ENCODE measurements at regions not wholly inside any gene's neighbourhood (a gene's known extent, or its start where the extent isn't known, plus 50 kb on each side); places are given as distances from the start of the nearest gene placed in this dataset.
"Not testable (repeated sequence)": the region's sequence is repeated elsewhere in the genome, so short reads cannot be mapped to it uniquely, and the experiment has no call there.

GRCh38 chrX:140086691-140087090 is 121.4 kb upstream of the CXorf66 start:
- H3K27me3 Mint-ChIP-seq = peaks cover 18% of the 10 kb centered on the region
- no peaks in the 10 kb centered on the region for H3K9me3 Mint-ChIP-seq (ENCODE audit: low read depth)
- no peak overlapping the region for H3K27ac Mint-ChIP-seq
- DNase-seq (ENCODE audit: low spot score, unreplicated experiment) = no peak
- H3K4me3 Mint-ChIP-seq (ENCODE audit: low read depth) = no peak overlapping the region
- no peak for TF ChIP-seq CTCF (IDR thresholded peaks at IDR 0.05; ENCODE audit: unreplicated experiment)
- no peaks in the 10 kb centered on the region for H3K36me3 Mint-ChIP-seq (ENCODE audit: insufficient read depth)
- H3K4me1 Mint-ChIP-seq (ENCODE audit: low read depth) = peaks cover 12% of the 10 kb centered on the region

GRCh38 chrX:140074851-140075250 is 109.5 kb upstream of the CXorf66 start:
- peaks cover 11% of the 10 kb centered on the region for H3K27me3 Mint-ChIP-seq
- not testable (repeated sequence) for H3K9me3 Mint-ChIP-seq (ENCODE audit: low read depth); H3K4me3 Mint-ChIP-seq (ENCODE audit: low read depth); DNase-seq (ENCODE audit: low spot score, unreplicated experiment); H3K4me1 Mint-ChIP-seq (ENCODE audit: low read depth); H3K27ac Mint-ChIP-seq; H3K36me3 Mint-ChIP-seq (ENCODE audit: insufficient read depth)

- Mint-ChIP-seq H3K4me3 (ENCODE audit: low read depth) (no peak overlapping the region), H3K27ac (no peak overlapping the region), H3K9me3 (ENCODE audit: low read depth) (no peaks in the 10 kb centered on the region), H3K36me3 (ENCODE audit: insufficient read depth) (no peaks in the 10 kb centered on the region), H3K27me3 (peaks cover 8% of the 10 kb centered on the region), H3K4me1 (ENCODE audit: low read depth) (no peaks in the 10 kb centered on the region)
- no peak for DNase-seq (ENCODE audit: low spot score, unreplicated experiment)
- no peak for TF ChIP-seq CTCF (IDR thresholded peaks at IDR 0.05; ENCODE audit: unreplicated experiment)
These were observed 105.7 kb upstream of the CXorf66 start for GRCh38 chrX:140071037-140071436.

GRCh38 chrX:140065961-140066662 is 100.8 kb upstream of the CXorf66 start:
- H3K9me3 Mint-ChIP-seq (ENCODE audit: low read depth) = no peaks in the 10 kb centered on the region
- H3K27me3 Mint-ChIP-seq = peaks cover 8% of the 10 kb centered on the region
- DNase-seq (ENCODE audit: low spot score, unreplicated experiment) = no peak
- H3K4me3 Mint-ChIP-seq (ENCODE audit: low read depth) = no peak overlapping the region
- no peaks in the 10 kb centered on the region for H3K36me3 Mint-ChIP-seq (ENCODE audit: insufficient read depth)
- no peak overlapping the region for H3K27ac Mint-ChIP-seq
- no peaks in the 10 kb centered on the region for H3K4me1 Mint-ChIP-seq (ENCODE audit: low read depth)
- no peak for TF ChIP-seq CTCF (IDR thresholded peaks at IDR 0.05; ENCODE audit: unreplicated experiment)

GRCh38 chrX:140064993-140065392 is 99.7 kb upstream of the CXorf66 start:
- Mint-ChIP-seq H3K9me3 (ENCODE audit: low read depth) (no peaks in the 10 kb centered on the region), H3K36me3 (ENCODE audit: insufficient read depth) (no peaks in the 10 kb centered on the region), H3K4me3 (ENCODE audit: low read depth) (no peak overlapping the region), H3K27ac (no peak overlapping the region), H3K4me1 (ENCODE audit: low read depth) (no peaks in the 10 kb centered on the region), H3K27me3 (peaks cover 11% of the 10 kb centered on the region)
- TF ChIP-seq CTCF (IDR thresholded peaks at IDR 0.05; ENCODE audit: unreplicated experiment) = no peak
- DNase-seq (ENCODE audit: low spot score, unreplicated experiment) = no peak

- DNase-seq (ENCODE audit: low spot score, unreplicated experiment) = peak; percentile 79
- H3K4me3 Mint-ChIP-seq (ENCODE audit: low read depth) = no peak overlapping the region
- H3K27me3 Mint-ChIP-seq = peaks cover 65% of the 10 kb centered on the region
- H3K27ac Mint-ChIP-seq = no peak overlapping the region
- peaks cover 4% of the 10 kb centered on the region for H3K4me1 Mint-ChIP-seq (ENCODE audit: low read depth)
- H3K9me3 Mint-ChIP-seq (ENCODE audit: low read depth) = no peaks in the 10 kb centered on the region
- no peaks in the 10 kb centered on the region for H3K36me3 Mint-ChIP-seq (ENCODE audit: insufficient read depth)
- peak; percentile 98 for TF ChIP-seq CTCF (IDR thresholded peaks at IDR 0.05; ENCODE audit: unreplicated experiment)
These were observed 91.7 kb upstream of the CXorf66 start for GRCh38 chrX:140057001-140057411.
